ENCODE measurements at regions not wholly inside any gene's neighbourhood (a gene's known extent, or its start where the extent isn't known, plus 50 kb on each side); places are given as distances from the start of the nearest gene placed in this dataset.

GRCh38 chr2:81835321-81836000 lies 1530.9 kb upstream of the LRRTM1 start:
- TF ChIP-seq CREB1 (IDR thresholded peaks at IDR 0.05; ENCODE audit: low read depth) (no peak), FOXM1 (IDR thresholded peaks at IDR 0.05; ENCODE audit: borderline replicate concordance, low read depth) (no peak), CEBPB (IDR thresholded peaks at IDR 0.05) (no peak), NFIC (IDR thresholded peaks at IDR 0.05) (no peak), EP300 (IDR thresholded peaks at IDR 0.05; ENCODE audit: borderline replicate concordance) (no peak), TAF1 (IDR thresholded peaks at IDR 0.05; ENCODE audit: low read depth) (no peak), EGR1 (IDR thresholded peaks at IDR 0.05) (no peak)

GRCh38 chr2:81786811-81787210 lies 1482.3 kb upstream of the LRRTM1 start:
- TF ChIP-seq RAD21 (IDR thresholded peaks at IDR 0.05; ENCODE audit: low read depth) (no peak), USF1 (IDR thresholded peaks at IDR 0.05) (no peak), EP300 (IDR thresholded peaks at IDR 0.05; ENCODE audit: borderline replicate concordance) (no peak), NFIC (IDR thresholded peaks at IDR 0.05) (no peak), ZBTB7A (IDR thresholded peaks at IDR 0.05; ENCODE audit: low read depth) (no peak), YY1 (IDR thresholded peaks at IDR 0.05; ENCODE audit: low read depth) (no peak), CREB1 (IDR thresholded peaks at IDR 0.05; ENCODE audit: low read depth) (no peak), MAX (IDR thresholded peaks at IDR 0.05) (no peak), TCF12 (IDR thresholded peaks at IDR 0.05; ENCODE audit: low read depth) (no peak), TEAD4 (IDR thresholded peaks at IDR 0.05) (no peak)

- TF ChIP-seq TEAD4 (IDR thresholded peaks at IDR 0.05) (no peak), CREB1 (IDR thresholded peaks at IDR 0.05; ENCODE audit: low read depth) (no peak), NFIC (IDR thresholded peaks at IDR 0.05) (no peak), CEBPB (IDR thresholded peaks at IDR 0.05) (no peak), REST (IDR thresholded peaks at IDR 0.05; ENCODE audit: low read depth) (no peak), MAX (IDR thresholded peaks at IDR 0.05) (no peak), EGR1 (IDR thresholded peaks at IDR 0.05) (no peak), ZBTB7A (IDR thresholded peaks at IDR 0.05; ENCODE audit: low read depth) (no peak)
Observed at GRCh38 chr2:81767187-81767912, 1462.8 kb upstream of the LRRTM1 start.

- TF ChIP-seq TAF1 (IDR thresholded peaks at IDR 0.05; ENCODE audit: low read depth) (no peak), MAX (IDR thresholded peaks at IDR 0.05) (no peak), FOXM1 (IDR thresholded peaks at IDR 0.05; ENCODE audit: borderline replicate concordance, low read depth) (no peak), ZBTB7A (IDR thresholded peaks at IDR 0.05; ENCODE audit: low read depth) (no peak), EP300 (IDR thresholded peaks at IDR 0.05; ENCODE audit: borderline replicate concordance) (no peak), TCF12 (IDR thresholded peaks at IDR 0.05; ENCODE audit: low read depth) (no peak), REST (IDR thresholded peaks at IDR 0.05; ENCODE audit: low read depth) (no peak), YY1 (IDR thresholded peaks at IDR 0.05; ENCODE audit: low read depth) (no peak), CREB1 (IDR thresholded peaks at IDR 0.05; ENCODE audit: low read depth) (no peak), CEBPB (IDR thresholded peaks at IDR 0.05) (no peak), RAD21 (IDR thresholded peaks at IDR 0.05; ENCODE audit: low read depth) (no peak), USF1 (IDR thresholded peaks at IDR 0.05) (no peak), NFIC (IDR thresholded peaks at IDR 0.05) (no peak), EGR1 (IDR thresholded peaks at IDR 0.05) (no peak), TEAD4 (IDR thresholded peaks at IDR 0.05) (no peak)
Observed at GRCh38 chr2:81747481-81748070, 1443.0 kb upstream of the LRRTM1 start.

GRCh38 chr2:81739966-81740365 lies 1435.4 kb upstream of the LRRTM1 start:
- TF ChIP-seq ZBTB7A (IDR thresholded peaks at IDR 0.05; ENCODE audit: low read depth) (no peak), EGR1 (IDR thresholded peaks at IDR 0.05) (no peak), TCF12 (IDR thresholded peaks at IDR 0.05; ENCODE audit: low read depth) (no peak), TAF1 (IDR thresholded peaks at IDR 0.05; ENCODE audit: low read depth) (no peak), CEBPB (IDR thresholded peaks at IDR 0.05) (no peak), REST (IDR thresholded peaks at IDR 0.05; ENCODE audit: low read depth) (no peak), EP300 (IDR thresholded peaks at IDR 0.05; ENCODE audit: borderline replicate concordance) (no peak), TEAD4 (IDR thresholded peaks at IDR 0.05) (no peak)
